DMS53 treated with DMSO at 0.1 percent for 48 hours (cell line): ENCODE measurements at regions not wholly inside any gene's neighbourhood (a gene's known extent, or its start where the extent isn't known, plus 50 kb on each side); places are given as distances from the start of the nearest gene placed in this dataset.

ENCODE experiments used
- DNase-seq: peaks from one replicate; lab custom pipeline; 2025; ENCODE audit not compliant: unreplicated experiment; lab: John Stamatoyannopoulos, UW

- DNase-seq = no peak
These were observed 50.6 kb upstream of the UQCRFS1 start for GRCh38 chr19:29263305-29264135.

GRCh38 chr19:29264897-29265296 is 51.9 kb upstream of the UQCRFS1 start:
- DNase-seq = no peak

- no peak for DNase-seq
These were observed 52.5 kb upstream of the UQCRFS1 start for GRCh38 chr19:29265436-29265835.

GRCh38 chr19:29266001-29266400 is 53.0 kb upstream of the UQCRFS1 start:
- DNase-seq = no peak

- no peak for DNase-seq
These were observed 53.7 kb upstream of the UQCRFS1 start for GRCh38 chr19:29266603-29267002.

- no peak for DNase-seq
These were observed 54.8 kb upstream of the UQCRFS1 start for GRCh38 chr19:29267701-29268100.

GRCh38 chr19:29268103-29268502 is 55.2 kb upstream of the UQCRFS1 start:
- no peak for DNase-seq

- no peak for DNase-seq
These were observed 55.9 kb upstream of the UQCRFS1 start for GRCh38 chr19:29268721-29269393.

- no peak for DNase-seq
These were observed 56.7 kb upstream of the UQCRFS1 start for GRCh38 chr19:29269641-29270040.

GRCh38 chr19:29271341-29271740 is 58.4 kb upstream of the UQCRFS1 start:
- no peak for DNase-seq

GRCh38 chr19:29271911-29272310 is 59.0 kb upstream of the UQCRFS1 start:
- no peak for DNase-seq

- no peak for DNase-seq
These were observed 60.2 kb upstream of the UQCRFS1 start for GRCh38 chr19:29273000-29273640.

- no peak for DNase-seq
These were observed 62.3 kb upstream of the UQCRFS1 start for GRCh38 chr19:29275266-29275665.

- DNase-seq = no peak
These were observed 64.2 kb upstream of the UQCRFS1 start for GRCh38 chr19:29277102-29277501.

GRCh38 chr19:29278716-29279115 is 65.8 kb upstream of the UQCRFS1 start:
- no peak for DNase-seq

- DNase-seq = no peak
These were observed 70.4 kb upstream of the UQCRFS1 start for GRCh38 chr19:29283366-29283765.

GRCh38 chr19:29285187-29285687 is 72.3 kb upstream of the UQCRFS1 start:
- DNase-seq = no peak

- DNase-seq = no peak
These were observed 72.9 kb upstream of the UQCRFS1 start for GRCh38 chr19:29285878-29286277.

- no peak for DNase-seq
These were observed 74.1 kb upstream of the UQCRFS1 start for GRCh38 chr19:29287061-29287460.

- no peak for DNase-seq
These were observed 75.3 kb upstream of the UQCRFS1 start for GRCh38 chr19:29288256-29288655.

- no peak for DNase-seq
These were observed 76.1 kb upstream of the UQCRFS1 start for GRCh38 chr19:29289020-29289419.

- DNase-seq = no peak
These were observed 77.9 kb upstream of the UQCRFS1 start for GRCh38 chr19:29290853-29291252.
